AG09309 (cell line): ENCODE measurements at regions not wholly inside any gene's neighbourhood (a gene's known extent, or its start where the extent isn't known, plus 50 kb on each side); places are given as distances from the start of the nearest gene placed in this dataset.

Experiments used
- DNase-seq: peaks from one replicate; pipeline ENCODE4 v3.0.0-alpha.2; 2010; ENCODE audit warnings: low read depth
- H3K4me3 ChIP-seq: 2 replicates; pipeline ENCODE4 v1.5.1; 2011; ENCODE audit warnings: mild to moderate bottlenecking, low read depth, low read length, moderate library complexity; ENCODE audit not compliant: control insufficient read depth
- CTCF ChIP-seq: IDR thresholded peaks from 2 replicates; pipeline ENCODE4 v1.5.1; 2011; ENCODE audit warnings: mild to moderate bottlenecking, low read depth, low read length, inconsistent platforms; ENCODE audit not compliant: insufficient read depth, control insufficient read depth; ENCODE audit errors: missing control alignments

- TF ChIP-seq CTCF = no peak
- DNase-seq = no peak
Measured at GRCh38 chr19:29325241-29325975, 112.5 kb upstream of the UQCRFS1 start.

GRCh38 chr19:29326351-29326750, 113.4 kb upstream of the UQCRFS1 start:
- TF ChIP-seq CTCF = no peak
- no peak overlapping the region for H3K4me3 ChIP-seq
- no peak for DNase-seq

More at GRCh38 chr19:29325241-29325975, 112.5 kb upstream of the UQCRFS1 start:
- H3K4me3 ChIP-seq = no peak overlapping the region

- DNase-seq = no peak
- TF ChIP-seq CTCF = no peak
- no peak overlapping the region for H3K4me3 ChIP-seq
Measured at GRCh38 chr19:29326849-29327840, 114.2 kb upstream of the UQCRFS1 start.

GRCh38 chr19:29328586-29328985, 115.6 kb upstream of the UQCRFS1 start:
- TF ChIP-seq CTCF = no peak
- DNase-seq = no peak
- no peak overlapping the region for H3K4me3 ChIP-seq

- DNase-seq = no peak
- no peak for TF ChIP-seq CTCF
- H3K4me3 ChIP-seq = no peak overlapping the region
Measured at GRCh38 chr19:29329460-29330134, 116.6 kb upstream of the UQCRFS1 start.

GRCh38 chr19:29336425-29336824, 123.5 kb upstream of the UQCRFS1 start:
- no peak overlapping the region for H3K4me3 ChIP-seq
- TF ChIP-seq CTCF = no peak
- DNase-seq = no peak
